Stimulated activated CD4-positive, alpha-beta T cell treated with anti-CD3 and anti-CD28 coated beads, TNF-alpha, amount 100 ng/mL, for 48 hours (primary cell): ENCODE measurements at regions not wholly inside any gene's neighbourhood (a gene's known extent, or its start where the extent isn't known, plus 50 kb on each side); places are given as distances from the start of the nearest gene placed in this dataset.
A peak's percentile ranks its signal among the peaks of the same experiment; 100 is the strongest.

Source experiments
- DNase-seq, 3 donors: peaks; one replicate each; pipeline ENCODE4 v3.0.0-alpha.2; 2020; ENCODE audit warnings: low read depth in 3 of 3

- no peak for DNase-seq
These were observed 60.7 kb upstream of the NFKB1 start for GRCh38 chr4:102440498-102440897.

- no peak for DNase-seq
These were observed 58.9 kb upstream of the NFKB1 start for GRCh38 chr4:102441978-102442911.

GRCh38 chr4:102444752-102445151, 56.4 kb upstream of the NFKB1 start:
- DNase-seq = no peak

GRCh38 chr4:102445213-102445612, 55.9 kb upstream of the NFKB1 start:
- no peak for DNase-seq

GRCh38 chr4:102447413-102447812, 53.7 kb upstream of the NFKB1 start:
- no peak for DNase-seq

- DNase-seq = peak in 2 of 3 donors; percentile 11 to 32
These were observed 51.3 kb upstream of the NFKB1 start for GRCh38 chr4:102449751-102450352.

GRCh38 chr4:102451266-102451665, 49.9 kb upstream of the NFKB1 start:
- no peak for DNase-seq
